ENCODE measurements at regions not wholly inside any gene's neighbourhood (a gene's known extent, or its start where the extent isn't known, plus 50 kb on each side); places are given as distances from the start of the nearest gene placed in this dataset.
"Not testable (repeated sequence)": the region's sequence is repeated elsewhere in the genome, so short reads cannot be mapped to it uniquely, and the experiment has no call there.

DNA sequence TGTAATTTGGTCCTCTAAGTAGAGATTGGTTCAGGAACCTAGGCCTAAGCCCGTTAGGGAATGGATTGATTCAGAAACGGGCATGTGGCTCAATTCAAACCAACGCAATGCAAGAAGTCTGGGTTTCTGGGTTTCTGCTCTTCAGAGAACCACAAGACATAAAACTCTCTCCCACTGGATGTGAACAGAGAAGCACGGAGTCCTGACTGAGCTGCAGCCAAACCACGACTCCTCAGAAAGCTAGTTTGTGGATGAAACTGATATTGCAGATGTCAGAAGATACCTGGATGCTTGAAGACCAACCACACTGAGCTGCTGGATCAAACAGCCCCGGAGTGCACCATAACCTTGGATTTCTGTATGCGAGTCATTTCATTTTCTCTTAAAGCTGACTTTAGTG, 50.0 kb downstream of the SOD2 start:
- DNase-seq (ENCODE audit: insufficient read length) (no peak), FAIRE-seq (no peak)
- TF ChIP-seq POLR2AphosphoS5 (IDR thresholded peaks at IDR 0.05; ENCODE audit: low read depth, low read length) = no peak
- no peak for TF ChIP-seq POLR2A (IDR thresholded peaks at IDR 0.05; ENCODE audit: low read depth, low read length)

DNA sequence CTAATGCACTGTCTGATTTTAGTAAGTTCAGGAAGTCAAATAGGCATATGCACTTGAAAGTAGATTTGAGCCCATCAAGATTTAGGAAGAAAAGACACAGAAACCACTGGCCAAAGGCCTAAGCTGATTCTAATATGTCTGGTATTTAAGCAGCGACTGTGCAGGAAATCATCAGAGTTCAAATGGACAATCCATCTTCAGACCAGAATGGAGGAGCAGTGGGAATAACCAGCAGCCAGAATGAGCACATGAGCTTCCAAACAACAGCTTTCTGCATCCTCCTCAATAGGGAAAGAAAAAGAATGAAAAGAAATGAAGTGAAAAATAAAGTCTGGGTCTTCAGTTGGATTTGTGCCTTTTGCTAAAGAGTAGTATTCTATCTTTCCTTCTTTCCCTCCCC, 50.6 kb downstream of the SOD2 start:
- FAIRE-seq (no peak), DNase-seq (ENCODE audit: insufficient read length) (no peak)
- TF ChIP-seq POLR2A (IDR thresholded peaks at IDR 0.05; ENCODE audit: low read depth, low read length) = no peak
- TF ChIP-seq POLR2AphosphoS5 (IDR thresholded peaks at IDR 0.05; ENCODE audit: low read depth, low read length) = no peak
- TF ChIP-seq TAF1 (IDR thresholded peaks at IDR 0.05; ENCODE audit: borderline replicate concordance, low read depth, low read length) = no peak

DNA sequence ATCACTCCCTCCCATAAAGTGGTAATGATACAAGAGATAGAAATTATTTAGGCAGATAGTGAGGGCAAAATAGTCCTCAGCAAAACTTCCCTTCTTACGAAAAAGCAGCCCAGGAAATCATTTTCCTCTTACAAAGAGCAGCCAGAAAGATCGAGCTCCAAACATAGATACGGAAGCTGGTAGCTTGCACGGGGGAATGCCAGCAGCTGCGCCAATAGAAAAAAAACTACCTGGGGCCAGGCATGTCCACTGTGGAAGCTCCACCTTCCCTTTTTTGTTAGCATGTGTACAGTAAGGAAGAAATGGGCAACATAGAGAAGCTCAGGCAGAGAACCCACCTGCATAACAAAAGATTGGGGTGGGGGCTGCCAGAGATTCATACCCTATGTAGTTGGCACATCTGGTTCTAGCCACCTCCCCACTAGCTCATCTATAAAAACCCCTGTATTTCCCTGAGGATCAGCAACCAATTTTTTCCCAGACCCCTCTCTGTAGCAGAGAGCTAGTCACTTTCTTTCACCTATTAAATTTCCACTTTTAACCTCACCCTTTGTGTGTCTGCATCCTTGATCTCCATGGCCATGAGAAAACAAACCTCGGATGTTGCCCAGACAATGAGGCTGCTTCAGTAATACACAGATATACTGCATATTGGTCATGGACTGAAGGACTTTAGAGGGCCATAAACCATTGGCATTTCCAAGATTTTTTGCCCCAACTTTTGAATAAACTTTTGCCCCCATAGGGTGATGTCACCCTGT, 52.1 kb downstream of the SOD2 start:
- FAIRE-seq (no peak), DNase-seq (ENCODE audit: insufficient read length) (no peak)
- TF ChIP-seq POLR2AphosphoS5 (IDR thresholded peaks at IDR 0.05; ENCODE audit: low read depth, low read length) = no peak
- TF ChIP-seq TAF1 (IDR thresholded peaks at IDR 0.05; ENCODE audit: borderline replicate concordance, low read depth, low read length) = no peak

DNA sequence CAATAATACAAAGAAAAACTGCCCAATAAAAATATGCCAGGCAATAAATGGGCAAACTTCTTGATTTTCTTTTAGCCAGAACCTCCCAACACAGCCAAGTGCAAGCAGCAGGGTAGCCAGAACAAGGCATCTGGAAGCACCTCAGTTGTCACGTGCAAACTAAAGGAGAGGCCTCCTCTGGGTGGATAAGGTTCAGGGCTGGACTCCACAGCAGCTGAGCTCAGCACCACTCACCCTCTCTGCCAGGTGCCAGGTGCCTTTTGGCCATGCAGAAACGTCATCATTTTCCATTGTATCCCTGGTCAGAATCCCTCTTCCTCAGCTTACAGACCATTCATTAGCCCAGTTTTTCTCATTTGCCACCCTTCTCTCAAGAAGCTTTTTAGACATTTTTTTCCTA, 52.7 kb downstream of the SOD2 start:
- no peak for FAIRE-seq
- no peak for TF ChIP-seq TAF1 (IDR thresholded peaks at IDR 0.05; ENCODE audit: borderline replicate concordance, low read depth, low read length)
- no peak for TF ChIP-seq POLR2A (IDR thresholded peaks at IDR 0.05; ENCODE audit: low read depth, low read length)
- TF ChIP-seq POLR2AphosphoS5 (IDR thresholded peaks at IDR 0.05; ENCODE audit: low read depth, low read length) = no peak
- DNase-seq (ENCODE audit: insufficient read length) = no peak

DNA sequence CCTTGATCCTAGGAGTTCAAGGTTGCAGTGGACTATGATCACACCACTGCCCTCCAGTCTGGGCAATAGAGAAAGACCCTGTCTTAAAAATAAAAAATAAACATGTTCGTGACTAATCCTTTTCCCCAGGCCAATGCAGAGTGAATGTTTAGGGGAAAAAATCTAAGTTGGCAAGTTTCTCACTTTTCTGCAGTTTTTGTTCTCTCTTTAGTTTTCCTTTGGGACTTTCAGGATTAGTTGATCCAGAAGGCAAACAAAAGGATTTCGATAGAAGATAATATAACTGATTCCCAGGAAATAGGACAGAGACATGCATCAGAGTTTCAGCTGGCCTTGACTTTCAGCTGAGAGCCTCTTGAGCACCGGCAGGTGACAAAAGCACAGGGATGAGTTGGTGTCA, 53.3 kb downstream of the SOD2 start:
- DNase-seq (ENCODE audit: insufficient read length) (no peak), FAIRE-seq (no peak)
- TF ChIP-seq POLR2AphosphoS5 (IDR thresholded peaks at IDR 0.05; ENCODE audit: low read depth, low read length) (no peak), TAF1 (IDR thresholded peaks at IDR 0.05; ENCODE audit: borderline replicate concordance, low read depth, low read length) (no peak), POLR2A (IDR thresholded peaks at IDR 0.05; ENCODE audit: low read depth, low read length) (no peak)

DNA sequence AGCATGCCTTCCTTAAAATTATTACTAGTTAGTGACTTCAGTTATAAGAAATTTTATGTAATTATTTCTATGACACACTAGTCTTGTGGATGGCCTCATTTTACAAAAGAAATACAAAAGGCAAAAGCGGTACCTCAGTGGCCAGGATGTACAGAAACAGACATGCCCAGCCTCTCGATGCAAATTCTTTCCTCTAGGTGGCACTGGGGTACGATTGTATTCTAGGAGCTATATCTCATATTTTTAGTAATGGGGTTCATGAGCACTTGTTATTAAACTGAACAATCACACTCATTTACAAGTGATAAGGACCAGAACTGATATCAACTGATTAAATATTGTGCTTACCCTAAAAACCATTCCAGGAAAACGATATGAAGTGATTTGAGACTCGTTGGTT, 59.8 kb downstream of the SOD2 start:
- no peak for DNase-seq (ENCODE audit: insufficient read length)
- TF ChIP-seq POLR2AphosphoS5 (IDR thresholded peaks at IDR 0.05; ENCODE audit: low read depth, low read length) (no peak), TAF1 (IDR thresholded peaks at IDR 0.05; ENCODE audit: borderline replicate concordance, low read depth, low read length) (no peak), POLR2A (IDR thresholded peaks at IDR 0.05; ENCODE audit: low read depth, low read length) (no peak)
- no peak for FAIRE-seq

DNA sequence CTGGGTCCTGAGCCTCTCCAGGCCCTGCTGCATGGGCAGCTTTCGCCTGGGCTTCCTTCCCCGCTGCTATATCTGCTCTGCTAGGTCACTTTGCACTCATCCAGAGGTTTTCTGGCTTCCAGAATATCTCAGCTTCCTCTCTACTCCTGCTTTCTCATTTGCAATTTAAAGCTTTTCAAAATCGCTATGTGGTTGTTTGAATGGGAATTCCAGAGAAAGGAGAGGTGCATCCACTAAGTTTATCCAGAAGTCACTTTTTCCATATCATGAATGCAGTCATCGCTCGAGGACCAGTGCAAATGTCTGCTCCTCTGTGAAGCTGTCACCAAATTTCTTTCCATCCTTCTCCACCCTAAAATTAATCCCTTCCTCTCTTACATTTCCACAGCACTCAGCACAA, 61.2 kb downstream of the SOD2 start:
- FAIRE-seq (no peak), DNase-seq (ENCODE audit: insufficient read length) (no peak)
- TF ChIP-seq TAF1 (IDR thresholded peaks at IDR 0.05; ENCODE audit: borderline replicate concordance, low read depth, low read length) = no peak

DNA sequence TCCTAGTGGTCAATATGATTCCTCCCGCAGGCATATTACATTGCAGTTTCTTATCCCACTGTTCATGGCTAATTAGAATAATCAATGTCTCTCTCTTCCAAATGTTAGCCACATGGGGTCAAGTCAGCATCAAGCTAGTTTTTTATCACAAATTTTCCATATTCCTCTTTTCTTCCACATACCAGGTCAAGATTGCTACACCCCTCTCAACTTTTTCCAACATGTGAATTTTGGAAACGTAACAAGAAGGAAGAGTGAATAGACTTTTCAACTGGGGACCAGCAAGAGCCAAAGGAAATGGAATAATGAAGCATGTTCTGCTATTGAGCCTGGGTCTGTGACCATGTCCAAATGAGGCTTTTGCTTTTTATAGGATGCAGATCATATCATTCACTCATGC, 65.1 kb downstream of the SOD2 start:
- no peak for TF ChIP-seq TAF1 (IDR thresholded peaks at IDR 0.05; ENCODE audit: borderline replicate concordance, low read depth, low read length)
- TF ChIP-seq POLR2AphosphoS5 (IDR thresholded peaks at IDR 0.05; ENCODE audit: low read depth, low read length) = no peak
- TF ChIP-seq POLR2A (IDR thresholded peaks at IDR 0.05; ENCODE audit: low read depth, low read length) = no peak
- DNase-seq (ENCODE audit: insufficient read length) (no peak), FAIRE-seq (no peak)

DNA sequence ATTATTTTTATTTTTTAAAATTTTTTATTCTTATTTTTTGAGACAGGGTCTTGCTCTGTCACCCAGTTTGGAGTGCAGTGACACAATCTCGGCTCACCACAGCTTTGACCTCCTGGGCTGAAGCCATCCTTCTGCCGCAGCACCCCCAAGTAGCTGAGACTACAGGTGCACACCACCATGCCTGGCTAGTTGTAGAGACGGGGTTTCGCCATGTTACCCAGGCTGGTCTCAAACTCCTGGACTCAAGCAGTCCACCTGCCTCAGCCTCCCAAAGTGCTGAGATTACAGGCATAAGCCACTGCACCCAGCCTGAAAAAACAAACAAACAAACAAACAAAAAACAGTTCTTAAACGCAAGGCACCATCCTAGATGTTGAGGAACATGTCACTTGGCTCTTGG, 66.5 kb downstream of the SOD2 start:
- DNase-seq (ENCODE audit: insufficient read length); FAIRE-seq: not testable (repeated sequence)

DNA sequence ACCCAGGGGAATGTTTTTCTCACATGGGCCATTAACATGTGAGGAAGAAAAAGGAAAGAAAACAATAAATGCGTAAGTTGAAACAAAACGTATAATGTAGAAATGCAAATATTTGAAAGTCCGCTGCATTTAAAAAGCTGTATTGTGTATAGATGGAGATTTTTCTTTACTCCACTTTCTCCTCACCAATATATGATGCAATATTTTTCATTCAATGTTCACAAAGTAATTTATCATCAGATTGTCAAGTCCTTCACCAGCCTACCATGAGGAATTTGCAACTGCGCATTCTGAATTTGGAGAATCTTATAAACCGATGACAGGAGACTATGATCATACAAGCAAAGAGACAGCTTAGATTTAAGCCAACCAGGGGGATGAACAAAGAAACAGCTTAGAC, 69.9 kb downstream of the SOD2 start:
- DNase-seq (ENCODE audit: insufficient read length) (no peak), FAIRE-seq (no peak)
- TF ChIP-seq POLR2A (IDR thresholded peaks at IDR 0.05; ENCODE audit: low read depth, low read length) (no peak), POLR2AphosphoS5 (IDR thresholded peaks at IDR 0.05; ENCODE audit: low read depth, low read length) (no peak), TAF1 (IDR thresholded peaks at IDR 0.05; ENCODE audit: borderline replicate concordance, low read depth, low read length) (no peak)

DNA sequence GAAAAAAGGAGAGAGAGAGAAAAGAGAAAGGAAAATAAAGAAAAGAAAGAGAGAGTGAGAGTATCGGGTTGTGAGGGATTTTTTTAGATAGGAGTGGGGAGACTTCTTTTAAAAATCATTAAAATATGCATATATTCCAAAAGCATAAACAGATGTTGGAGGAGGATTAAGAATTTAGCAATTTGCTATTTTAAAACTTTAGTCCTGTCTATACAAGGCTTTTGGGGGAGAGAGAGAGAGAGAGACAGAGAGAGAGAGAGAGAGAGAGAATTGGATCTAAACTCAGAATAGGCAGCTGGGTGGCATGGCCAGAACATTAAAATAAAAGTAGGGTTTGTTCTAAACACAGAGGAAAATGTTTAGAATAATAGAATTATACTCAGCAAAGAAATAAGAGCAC, 72.1 kb downstream of the SOD2 start:
- DNase-seq (ENCODE audit: insufficient read length) (no peak), FAIRE-seq (no peak)
- no peak for TF ChIP-seq POLR2A (IDR thresholded peaks at IDR 0.05; ENCODE audit: low read depth, low read length)
- no peak for TF ChIP-seq TAF1 (IDR thresholded peaks at IDR 0.05; ENCODE audit: borderline replicate concordance, low read depth, low read length)
- TF ChIP-seq POLR2AphosphoS5 (IDR thresholded peaks at IDR 0.05; ENCODE audit: low read depth, low read length) = no peak

DNA sequence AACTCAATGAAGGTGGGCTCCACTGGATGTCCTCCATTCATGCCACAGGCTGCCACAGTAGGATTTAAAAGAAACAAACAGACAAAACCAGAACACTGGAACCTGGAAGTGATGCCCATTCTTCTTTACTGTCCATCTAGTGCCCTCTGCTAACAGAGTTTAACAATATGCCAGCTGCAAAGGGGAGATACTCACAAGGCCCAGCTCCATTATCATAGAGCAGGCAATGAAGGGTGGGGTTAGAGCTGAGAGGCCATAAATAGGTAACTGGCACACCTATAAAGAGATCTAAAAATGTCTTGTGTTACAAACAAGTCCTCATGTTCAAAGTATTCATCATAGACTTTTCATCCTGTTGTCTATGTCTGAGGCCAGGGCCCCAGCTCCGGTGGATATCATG, 75.6 kb downstream of the SOD2 start:
- FAIRE-seq = no peak
- no peak for TF ChIP-seq POLR2A (IDR thresholded peaks at IDR 0.05; ENCODE audit: low read depth, low read length)
- no peak for TF ChIP-seq TAF1 (IDR thresholded peaks at IDR 0.05; ENCODE audit: borderline replicate concordance, low read depth, low read length)
- TF ChIP-seq POLR2AphosphoS5 (IDR thresholded peaks at IDR 0.05; ENCODE audit: low read depth, low read length) = no peak
- no peak for DNase-seq (ENCODE audit: insufficient read length)

DNA sequence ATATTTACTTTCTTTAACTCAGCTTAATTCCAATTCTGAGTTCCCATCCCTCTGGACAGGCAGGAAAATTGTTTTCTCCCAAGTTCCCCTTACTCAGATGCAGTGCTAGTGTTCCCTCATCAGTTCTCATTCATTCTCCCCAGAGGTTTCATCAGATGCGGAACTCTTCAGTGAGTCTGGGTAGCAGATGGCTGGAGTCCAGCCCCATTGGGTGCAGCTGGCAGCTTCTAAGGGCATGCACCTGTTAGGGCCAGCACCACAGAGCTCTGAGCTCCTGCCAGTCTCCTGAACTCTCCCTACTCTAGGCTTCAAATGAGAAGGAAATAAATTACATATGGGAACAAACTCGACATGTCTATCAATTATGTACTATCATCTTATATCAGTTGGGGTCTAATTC, 76.6 kb downstream of the SOD2 start:
- DNase-seq (ENCODE audit: insufficient read length) = no peak
- TF ChIP-seq POLR2A (IDR thresholded peaks at IDR 0.05; ENCODE audit: low read depth, low read length) (no peak), TAF1 (IDR thresholded peaks at IDR 0.05; ENCODE audit: borderline replicate concordance, low read depth, low read length) (no peak), POLR2AphosphoS5 (IDR thresholded peaks at IDR 0.05; ENCODE audit: low read depth, low read length) (no peak)
- FAIRE-seq = no peak
